ENCODE measurements at regions not wholly inside any gene's neighbourhood (a gene's known extent, or its start where the extent isn't known, plus 50 kb on each side); places are given as distances from the start of the nearest gene placed in this dataset.
"Not testable (repeated sequence)": the region's sequence is repeated elsewhere in the genome, so short reads cannot be mapped to it uniquely, and the experiment has no call there.

- no peaks in the 10 kb centered on the region for H3K27me3 ChIP-seq (ENCODE audit: insufficient read depth, poor library complexity, severe bottlenecking)
- H3K27ac ChIP-seq (replicated peaks): no peak overlapping the region
- TF ChIP-seq GABPA (IDR thresholded peaks at IDR 0.05; ENCODE audit: low read depth): no peak
- TF ChIP-seq POLR2AphosphoS5 (IDR thresholded peaks at IDR 0.05; ENCODE audit: low read depth): no peak
- TF ChIP-seq CTCF (IDR thresholded peaks at IDR 0.05; ENCODE audit: insufficient read depth, low read length): no peak
- no peak for TF ChIP-seq REST (IDR thresholded peaks at IDR 0.05; ENCODE audit: insufficient replicate concordance, low read depth)
- no peak for TF ChIP-seq SPI1 (IDR thresholded peaks at IDR 0.05; ENCODE audit: borderline replicate concordance, low read depth)
- DNase-seq (ENCODE audit: low read depth in 1 of 2, low spot score in 1 of 2): no peak
- H3K4me3 ChIP-seq (replicated peaks; ENCODE audit: insufficient read depth, low read length): no peak overlapping the region
These were observed 526.6 kb upstream of the ZNF717 start for GRCh38 chr3:76311941-76312340.

- H3K4me3 ChIP-seq (replicated peaks; ENCODE audit: insufficient read depth, low read length); H3K27me3 ChIP-seq (ENCODE audit: insufficient read depth, poor library complexity, severe bottlenecking); H3K27ac ChIP-seq (replicated peaks); DNase-seq (ENCODE audit: low read depth in 1 of 2, low spot score in 1 of 2): not testable (repeated sequence)
These were observed 530.6 kb upstream of the ZNF717 start for GRCh38 chr3:76315906-76316305.

GRCh38 chr3:76321614-76322013 lies 536.3 kb upstream of the ZNF717 start:
- H3K27me3 ChIP-seq (ENCODE audit: insufficient read depth, poor library complexity, severe bottlenecking): no peaks in the 10 kb centered on the region
- no peak overlapping the region for H3K4me3 ChIP-seq (replicated peaks; ENCODE audit: insufficient read depth, low read length)
- DNase-seq (ENCODE audit: low read depth in 1 of 2, low spot score in 1 of 2): no peak
- TF ChIP-seq POLR2AphosphoS5 (IDR thresholded peaks at IDR 0.05; ENCODE audit: low read depth) (no peak), CTCF (IDR thresholded peaks at IDR 0.05; ENCODE audit: insufficient read depth, low read length) (no peak), SPI1 (IDR thresholded peaks at IDR 0.05; ENCODE audit: borderline replicate concordance, low read depth) (no peak)
- H3K27ac ChIP-seq (replicated peaks): no peak overlapping the region

- Histone ChIP-seq H3K27ac (replicated peaks) (no peak overlapping the region), H3K27me3 (ENCODE audit: insufficient read depth, poor library complexity, severe bottlenecking) (no peaks in the 10 kb centered on the region), H3K4me3 (replicated peaks; ENCODE audit: insufficient read depth, low read length) (no peak overlapping the region)
- TF ChIP-seq CTCF (IDR thresholded peaks at IDR 0.05; ENCODE audit: insufficient read depth, low read length) (no peak), SPI1 (IDR thresholded peaks at IDR 0.05; ENCODE audit: borderline replicate concordance, low read depth) (no peak), POLR2AphosphoS5 (IDR thresholded peaks at IDR 0.05; ENCODE audit: low read depth) (no peak), GABPA (IDR thresholded peaks at IDR 0.05; ENCODE audit: low read depth) (no peak), REST (IDR thresholded peaks at IDR 0.05; ENCODE audit: insufficient replicate concordance, low read depth) (no peak)
- no peak for DNase-seq (ENCODE audit: low read depth in 1 of 2, low spot score in 1 of 2)
These were observed 538.8 kb upstream of the ZNF717 start for GRCh38 chr3:76324101-76324500.

Data from HL-60 (cell line).